IMR-90 (cell line): ENCODE measurements at regions not wholly inside any gene's neighbourhood (a gene's known extent, or its start where the extent isn't known, plus 50 kb on each side); places are given as distances from the start of the nearest gene placed in this dataset.
A peak's percentile ranks its signal among the peaks of the same experiment; 100 is the strongest.

Experiments used
- ATAC-seq: fragments of 200-7000 bp; cut with Tn5 transposase; 2 replicates; pipeline ENCODE4 v1.9.1; 2020; ENCODE audit warnings: low read depth, mild to moderate bottlenecking, moderate library complexity
- BruUV-seq: library from RNA; stranded (reverse); fragments of 400-500 nt; replicated peaks from 2 replicates; lab custom pipeline; 2021; lab: Mats Ljungman, UMichigan
- CTCF ChIA-PET: fragments of 300-600 bp; formaldehyde crosslinking; extraction: SDS; loops from one replicate; lab custom pipeline; 2021; ENCODE audit warnings: antibody characterized with exemption; lab: Yijun Ruan, JAX
- POLR2A ChIA-PET: fragments of 300-600 bp; sonication (Branson Sonifier 250); formaldehyde crosslinking; loops from one replicate; lab custom pipeline; 2022; ENCODE audit warnings: antibody characterized with exemption; ENCODE audit not compliant: unreplicated experiment; lab: Charles Lee
- DNase-seq: peaks from one replicate; pipeline ENCODE4 v3.0.0; 2013
- H2AFZ ChIP-seq: replicated peaks from 2 replicates; pipeline ENCODE3; 2013; ENCODE audit warnings: low read length, mild to moderate bottlenecking; ENCODE audit not compliant: poor library complexity
- H2AK5ac ChIP-seq: 2 replicates; pipeline ENCODE4 v1.6.1; 2013; ENCODE audit warnings: low read depth, low read length, inconsistent platforms
- H2AK9ac ChIP-seq: replicated peaks from 2 replicates; pipeline ENCODE3; 2013; ENCODE audit warnings: mild to moderate bottlenecking, low read depth, low read length, moderate library complexity; ENCODE audit not compliant: poor library complexity
- H2BK120ac ChIP-seq: 2 replicates; pipeline ENCODE4 v1.6.1; 2013; ENCODE audit warnings: low read depth, low read length, inconsistent platforms
- H2BK15ac ChIP-seq: 3 replicates; pipeline ENCODE4 v1.6.1; 2013; ENCODE audit warnings: low read depth, low read length, inconsistent platforms
- H2BK20ac ChIP-seq: 2 replicates; pipeline ENCODE4 v1.6.1; 2013; ENCODE audit warnings: low read depth, mild to moderate bottlenecking, inconsistent platforms, low read length, moderate library complexity
- H2BK5ac ChIP-seq: 2 replicates; pipeline ENCODE4 v1.6.1; 2013; ENCODE audit warnings: mild to moderate bottlenecking, low read depth, low read length, inconsistent platforms; ENCODE audit not compliant: poor library complexity, severe bottlenecking
- H3K14ac ChIP-seq: replicated peaks from 2 replicates; pipeline ENCODE4 v1.6.1; 2013; ENCODE audit warnings: low read depth, low read length, inconsistent platforms
- H3K18ac ChIP-seq: 2 replicates; pipeline ENCODE4 v1.6.1; 2013; ENCODE audit warnings: low read depth, low read length, control low read depth
- H3K23ac ChIP-seq: 2 replicates; pipeline ENCODE4 v1.6.1; 2013; ENCODE audit warnings: low read depth, low read length, inconsistent platforms
- H3K27ac ChIP-seq: 2 replicates; pipeline ENCODE4 v1.5.1; 2013; ENCODE audit warnings: mild to moderate bottlenecking, control low read depth, low read length; ENCODE audit not compliant: insufficient read depth
- H3K27me3 ChIP-seq: 2 replicates; pipeline ENCODE4 v1.6.1; 2013; ENCODE audit warnings: low read length; ENCODE audit not compliant: control insufficient read depth, insufficient read depth
- H3K36me3 ChIP-seq: 2 replicates; pipeline ENCODE4 v1.6.1; 2013; ENCODE audit warnings: low read length, mixed read lengths; ENCODE audit not compliant: control insufficient read depth, insufficient read depth
- H3K4ac ChIP-seq: 2 replicates; pipeline ENCODE4 v1.6.1; 2013; ENCODE audit warnings: low read depth, low read length, inconsistent platforms
- H3K4me1 ChIP-seq: 2 replicates; pipeline ENCODE4 v1.6.1; 2013; ENCODE audit warnings: low read length, mixed read lengths; ENCODE audit not compliant: control insufficient read depth, insufficient read depth
- H3K4me2 ChIP-seq: 2 replicates; pipeline ENCODE4 v1.6.1; 2013; ENCODE audit warnings: low read depth, mild to moderate bottlenecking, control low read depth, low read length, moderate library complexity
- H3K4me3 ChIP-seq: 2 replicates; pipeline ENCODE4 v1.5.1; 2013; ENCODE audit warnings: low read depth, mild to moderate bottlenecking, control low read depth, low read length, moderate library complexity; ENCODE audit not compliant: insufficient read depth
- H3K56ac ChIP-seq: 2 replicates; pipeline ENCODE4 v1.6.1; 2013; ENCODE audit warnings: low read length, inconsistent platforms; ENCODE audit not compliant: insufficient read depth; ENCODE audit errors: extremely low read depth
- H3K79me1 ChIP-seq, 2 experiments: 2 replicates each; pipeline ENCODE4 v1.6.1; 2013; ENCODE audit warnings: low read length in 2 of 2, inconsistent platforms in 1 of 2, low read depth in 1 of 2
- H3K9ac ChIP-seq: 2 replicates; pipeline ENCODE4 v1.6.1; 2013; ENCODE audit warnings: low read depth, low read length, control low read depth
- H3K9me1 ChIP-seq: 2 replicates; pipeline ENCODE4 v1.6.1; 2013; ENCODE audit warnings: low read length, inconsistent platforms; ENCODE audit not compliant: insufficient read depth
- H3K9me3 ChIP-seq: 2 replicates; pipeline ENCODE4 v1.6.1; 2013; ENCODE audit warnings: low read length; ENCODE audit not compliant: control insufficient read depth, insufficient read depth
- H4K20me1 ChIP-seq: 2 replicates; pipeline ENCODE4 v1.6.1; 2013; ENCODE audit warnings: low read length, inconsistent platforms; ENCODE audit not compliant: insufficient read depth
- H4K5ac ChIP-seq: 2 replicates; pipeline ENCODE4 v1.6.1; 2013; ENCODE audit warnings: mild to moderate bottlenecking, low read depth, low read length, control low read depth
- H4K8ac ChIP-seq, 2 experiments: 2 replicates each; pipeline ENCODE4 v1.6.1; 2013; ENCODE audit warnings: low read depth in 2 of 2, low read length in 2 of 2, control low read depth in 1 of 2, inconsistent platforms in 1 of 2
- H4K91ac ChIP-seq: 2 replicates; pipeline ENCODE4 v1.6.1; 2013; ENCODE audit warnings: low read depth, low read length, inconsistent platforms; ENCODE audit not compliant: insufficient read depth
- CEBPB ChIP-seq: IDR thresholded peaks from 2 replicates; pipeline ENCODE4 v1.6.1; 2012; ENCODE audit warnings: low read depth, low read length, improper control_type of control experiment
- SMC3 ChIP-seq: fragments of 150-350 bp; IDR thresholded peaks from 2 replicates; pipeline ENCODE4 v1.6.1; 2016; ENCODE audit warnings: low read depth, mild to moderate bottlenecking, antibody characterized with exemption, low read length, moderate library complexity
- WGBS, 2 experiments: methylation state at CpG; one replicate each; pipeline versions ENCODE4 v1.1.5 to v1.1.7; 2013; ENCODE audit warnings: missing lambda C conversion rate in 2 of 2; ENCODE audit not compliant: insufficient read length in 1 of 2; ENCODE audit errors: extremely low coverage in 2 of 2; 5-methylcytosine and 5-hydroxymethylcytosine counted together
- dilution Hi-C: fragments of 300-500 bp; cut with HindIII; formaldehyde crosslinking; loops from one replicate; pipeline ENCODE4 v1.14.3; 2018; ENCODE audit warnings: low sequenced_read_pairs; ENCODE audit not compliant: unreplicated experiment
- in situ Hi-C: fragments of 300-500 bp; cut with MboI; formaldehyde crosslinking; loops from 3 replicates; pipeline ENCODE4 v1.14.3; 2019; ENCODE audit warnings: low sequenced_read_pairs, inconsistent platforms, mixed read lengths
- intact Hi-C: fragments of 100-400 bp; cut with micrococcal nuclease; formaldehyde crosslinking; loops from 2 replicates; pipeline ENCODE4 v1.10.0; 2022

DNA sequence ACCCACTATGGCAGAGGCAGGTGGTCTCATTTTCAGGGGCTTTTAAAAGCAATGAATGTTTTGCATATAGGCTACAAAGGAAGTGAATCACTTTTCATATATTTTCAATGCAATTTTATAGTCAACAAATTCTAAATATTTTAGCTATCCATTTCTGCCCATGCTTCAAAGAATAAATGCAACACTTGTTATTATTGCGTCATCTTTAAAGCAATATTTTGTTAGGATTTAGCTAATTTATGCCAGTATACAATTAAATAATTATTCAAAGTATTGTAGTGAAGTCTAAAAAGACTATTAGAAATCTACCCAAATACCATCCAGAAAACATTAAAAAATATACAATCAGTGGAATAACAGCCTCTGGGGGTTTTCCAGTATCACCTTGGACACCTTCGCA lies 509.1 kb upstream of the SPANXN1 start:
- Histone ChIP-seq H3K79me1 (no peaks in the 10 kb centered on the region), H3K27ac (no peak overlapping the region), H3K4me2 (no peak overlapping the region), H2AK5ac (no peak overlapping the region), H2BK5ac (no peak overlapping the region), H3K36me3 (no peaks in the 10 kb centered on the region), H2AFZ (no peak overlapping the region), H3K23ac (no peak overlapping the region), H3K4ac (no peak overlapping the region), H3K56ac (no peak overlapping the region), H3K9ac (no peak overlapping the region), H3K18ac (no peak overlapping the region), H4K8ac (no peak overlapping the region), H4K91ac (no peak overlapping the region), H3K9me1 (no peaks in the 10 kb centered on the region), H3K4me3 (no peak overlapping the region), H3K27me3 (no peaks in the 10 kb centered on the region), H2BK20ac (no peak overlapping the region), H2AK9ac (no peak overlapping the region), H3K9me3 (peaks cover 2% of the 10 kb centered on the region; the same call in 1 of the 2 replicates), H2BK120ac (no peak overlapping the region), H2BK15ac (no peak overlapping the region), H3K14ac (no peak overlapping the region), H4K20me1 (no peaks in the 10 kb centered on the region), H3K4me1 (no peaks in the 10 kb centered on the region), H4K5ac (no peak overlapping the region)
- TF ChIP-seq SMC3 (no peak), CEBPB (peak; percentile 70)
- no TSS peak for BruUV-seq
- ChIA-PET CTCF (interaction anchor here (0.6 kb wide), 1 partner anchor 17 kb away, joined by 4 read pairs; no protein-coding TSS in a partner anchor), POLR2A (no interaction called here)
- intact Hi-C loops (no loop called here), in situ Hi-C loops (no loop called here), dilution Hi-C loops (no loop called here)
- no peak for ATAC-seq
- no CpG with 5 or more reads among the region's 2 CpGs for WGBS, 2 experiments
- no peak for DNase-seq
